GM12892 (cell line): ENCODE measurements at regions not wholly inside any gene's neighbourhood (a gene's known extent, or its start where the extent isn't known, plus 50 kb on each side); places are given as distances from the start of the nearest gene placed in this dataset.

ENCODE experiments used
- POLR2A ChIP-seq: IDR thresholded peaks from 2 replicates; pipeline ENCODE4 v1.6.1; 2011; ENCODE audit warnings: low read depth, low read length, control low read depth
- POLR2AphosphoS5 ChIP-seq: IDR thresholded peaks from 2 replicates; pipeline ENCODE4 v1.6.1; 2011; ENCODE audit warnings: low read depth, low read length, control low read depth
- TAF1 ChIP-seq: IDR thresholded peaks from 2 replicates; pipeline ENCODE4 v1.6.1; 2011; ENCODE audit warnings: low read depth, mild to moderate bottlenecking, control low read depth, low read length, borderline replicate concordance

DNA sequence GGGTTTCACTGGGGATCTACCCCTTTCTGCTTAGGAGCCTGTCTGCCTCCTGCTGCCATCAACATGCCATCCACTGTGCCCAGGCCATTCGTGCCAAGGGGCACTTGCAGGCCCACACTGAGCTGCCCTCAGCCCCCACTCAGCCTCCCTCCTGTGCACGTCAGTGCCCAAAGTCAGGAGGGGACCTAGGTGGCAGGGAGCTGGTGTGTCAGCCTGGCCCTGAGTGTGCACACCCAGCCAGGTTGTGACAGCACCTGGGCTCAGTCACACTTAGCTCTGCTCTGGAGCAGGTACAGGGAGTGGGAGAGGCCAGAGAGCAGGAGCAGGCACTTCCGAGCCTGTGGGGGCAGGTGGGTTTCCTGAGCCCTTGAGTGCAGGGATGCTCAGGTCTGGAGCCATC is 63.6 kb upstream of the SYNCRIP start:
- TF ChIP-seq POLR2AphosphoS5, result no peak
- TF ChIP-seq TAF1, result no peak
- TF ChIP-seq POLR2A, result no peak
